ENCODE measurements at regions not wholly inside any gene's neighbourhood (a gene's known extent, or its start where the extent isn't known, plus 50 kb on each side); places are given as distances from the start of the nearest gene placed in this dataset.

DNA sequence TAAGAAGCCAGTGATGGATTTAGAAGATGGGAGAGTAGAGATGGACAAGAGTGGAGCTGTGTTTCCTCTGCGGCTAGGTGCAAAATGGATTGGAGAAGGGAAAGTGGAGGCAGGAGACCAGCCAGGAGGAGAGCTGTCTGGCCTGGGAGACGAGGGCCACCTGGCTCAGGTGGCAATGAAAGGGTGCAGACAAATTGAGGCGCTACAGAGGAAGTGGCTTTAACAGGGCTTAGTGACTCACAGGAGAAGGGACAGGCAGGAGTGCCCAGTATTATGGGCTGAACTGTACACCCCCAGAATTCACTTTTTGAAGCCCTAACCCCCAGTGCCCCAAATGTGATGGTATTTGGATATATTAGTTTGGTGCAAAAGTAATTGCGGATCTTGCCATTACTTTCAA, 65.6 kb upstream of the DUSP5 start:
- WGBS, 2 donors: 67 to 81% methylated on average over 4 of the region's 4 CpGs
- H3K27me3 ChIP-seq (ENCODE audit: control insufficient read depth in 3 of 3, insufficient read depth in 3 of 3, low read length in 2 of 3): peaks cover 0 to 2% (median 0%) of the 10 kb centered on the region in 3 donors
- DNase-seq (no peak), ATAC-seq (ENCODE audit: insufficient read depth, low FRiP score) (no peak)
- TF ChIP-seq, protein P1, sequence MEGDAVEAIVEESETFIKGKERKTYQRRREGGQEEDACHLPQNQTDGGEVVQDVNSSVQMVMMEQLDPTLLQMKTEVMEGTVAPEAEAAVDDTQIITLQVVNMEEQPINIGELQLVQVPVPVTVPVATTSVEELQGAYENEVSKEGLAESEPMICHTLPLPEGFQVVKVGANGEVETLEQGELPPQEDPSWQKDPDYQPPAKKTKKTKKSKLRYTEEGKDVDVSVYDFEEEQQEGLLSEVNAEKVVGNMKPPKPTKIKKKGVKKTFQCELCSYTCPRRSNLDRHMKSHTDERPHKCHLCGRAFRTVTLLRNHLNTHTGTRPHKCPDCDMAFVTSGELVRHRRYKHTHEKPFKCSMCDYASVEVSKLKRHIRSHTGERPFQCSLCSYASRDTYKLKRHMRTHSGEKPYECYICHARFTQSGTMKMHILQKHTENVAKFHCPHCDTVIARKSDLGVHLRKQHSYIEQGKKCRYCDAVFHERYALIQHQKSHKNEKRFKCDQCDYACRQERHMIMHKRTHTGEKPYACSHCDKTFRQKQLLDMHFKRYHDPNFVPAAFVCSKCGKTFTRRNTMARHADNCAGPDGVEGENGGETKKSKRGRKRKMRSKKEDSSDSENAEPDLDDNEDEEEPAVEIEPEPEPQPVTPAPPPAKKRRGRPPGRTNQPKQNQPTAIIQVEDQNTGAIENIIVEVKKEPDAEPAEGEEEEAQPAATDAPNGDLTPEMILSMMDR (IDR thresholded peaks at IDR 0.05; ENCODE audit: control extremely low read depth, extremely low read depth): no peak
- no peak overlapping the region for H3K9ac ChIP-seq (ENCODE audit: insufficient read depth in 1 of 2, low read length in 2 of 2)
- H3K4me3 ChIP-seq: no peak overlapping the region
- H3K9me3 ChIP-seq (ENCODE audit: control insufficient read depth in 4 of 4, insufficient read depth in 3 of 4, low read length in 3 of 4): no peaks in the 10 kb centered on the region
- H3K4me1 ChIP-seq (ENCODE audit: control insufficient read depth in 5 of 5, insufficient read depth in 5 of 5, low read length in 5 of 5): no peaks in the 10 kb centered on the region
- H3K27ac ChIP-seq (ENCODE audit: low read depth in 1 of 2, low read length in 1 of 2): no peak overlapping the region
- no peaks in the 10 kb centered on the region for H3K36me3 ChIP-seq (ENCODE audit: control insufficient read depth in 4 of 4, insufficient read depth in 4 of 4, low read length in 4 of 4)

DNA sequence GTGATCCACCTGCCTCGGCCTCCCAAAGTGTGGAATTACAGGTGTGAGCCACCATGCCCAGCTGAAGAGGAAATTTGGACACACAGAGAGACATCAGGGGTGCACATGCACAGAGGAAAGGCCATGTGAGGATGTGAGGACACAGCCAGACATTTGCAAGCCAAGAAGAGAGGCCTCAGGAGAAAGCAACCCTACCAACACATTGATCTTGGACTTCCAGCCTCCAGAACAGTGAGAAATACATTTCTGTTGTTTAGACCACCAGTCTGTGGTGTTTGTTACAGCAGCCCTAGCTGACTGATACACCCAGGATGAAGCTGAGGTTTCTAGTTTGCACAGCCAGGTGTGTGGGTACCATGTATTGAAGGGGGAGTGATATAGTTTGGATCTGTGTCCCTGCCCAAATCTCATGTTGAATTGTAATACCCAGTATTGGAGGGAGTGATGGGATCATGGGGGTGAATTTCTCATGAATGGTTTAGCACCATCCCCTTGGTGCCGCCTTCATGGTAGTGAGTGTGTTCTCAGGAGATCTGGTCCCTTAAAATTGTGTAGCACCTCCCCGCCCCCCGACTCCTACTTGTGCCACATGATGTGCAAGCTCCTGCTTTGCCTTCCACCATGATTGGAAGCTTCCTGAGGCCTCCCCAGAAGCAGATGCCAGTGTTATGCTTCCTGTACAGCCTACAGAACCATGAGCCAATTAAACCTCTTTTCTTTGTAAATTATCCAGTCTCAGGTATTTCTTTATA, 64.7 kb upstream of the DUSP5 start:
- ATAC-seq (ENCODE audit: insufficient read depth, low FRiP score) (no peak), DNase-seq (no peak)
- H3K27ac ChIP-seq (ENCODE audit: low read depth in 1 of 2, low read length in 1 of 2): no peak overlapping the region
- TF ChIP-seq, protein P1 (IDR thresholded peaks at IDR 0.05; ENCODE audit: control extremely low read depth, extremely low read depth): no peak
- H3K9ac ChIP-seq (ENCODE audit: insufficient read depth in 1 of 2, low read length in 2 of 2): no peak overlapping the region
- H3K9me3 ChIP-seq (ENCODE audit: control insufficient read depth in 4 of 4, insufficient read depth in 3 of 4, low read length in 3 of 4): no peaks in the 10 kb centered on the region
- H3K36me3 ChIP-seq (ENCODE audit: control insufficient read depth in 4 of 4, insufficient read depth in 4 of 4, low read length in 4 of 4): no peaks in the 10 kb centered on the region
- H3K4me1 ChIP-seq (ENCODE audit: control insufficient read depth in 5 of 5, insufficient read depth in 5 of 5, low read length in 5 of 5): no peaks in the 10 kb centered on the region
- H3K27me3 ChIP-seq (ENCODE audit: control insufficient read depth in 3 of 3, insufficient read depth in 3 of 3, low read length in 2 of 3): peaks cover 0 to 2% (median 0%) of the 10 kb centered on the region in 3 donors
- 95% methylated on average over 4 of the region's 4 CpGs for WGBS, 2 donors
- H3K4me3 ChIP-seq: no peak overlapping the region

DNA sequence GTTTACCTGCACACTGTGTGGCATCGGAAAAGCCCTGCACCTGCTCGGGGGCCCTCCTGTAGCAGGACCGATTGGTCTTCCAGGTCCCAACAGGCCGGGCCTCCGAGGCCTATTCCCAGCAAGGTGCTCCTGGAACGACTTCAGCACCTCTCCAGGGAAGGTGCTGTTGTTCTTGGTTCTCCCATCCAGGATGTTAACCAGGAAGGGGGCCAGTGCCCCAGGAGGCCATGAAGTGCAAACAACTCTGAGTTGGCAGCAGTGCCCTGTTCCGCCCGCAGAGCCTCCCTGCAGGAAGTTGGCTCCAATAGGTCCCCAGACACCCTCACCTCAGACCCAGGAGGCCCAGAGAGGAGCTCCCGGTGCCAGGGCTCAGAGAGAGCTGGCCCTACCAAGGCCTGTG, 64.0 kb upstream of the DUSP5 start:
- no peak for DNase-seq
- H3K9me3 ChIP-seq (ENCODE audit: control insufficient read depth in 4 of 4, insufficient read depth in 3 of 4, low read length in 3 of 4): no peaks in the 10 kb centered on the region
- no peaks in the 10 kb centered on the region for H3K36me3 ChIP-seq (ENCODE audit: control insufficient read depth in 4 of 4, insufficient read depth in 4 of 4, low read length in 4 of 4)
- H3K4me1 ChIP-seq (ENCODE audit: control insufficient read depth in 5 of 5, insufficient read depth in 5 of 5, low read length in 5 of 5): no peaks in the 10 kb centered on the region
- H3K9ac ChIP-seq (ENCODE audit: insufficient read depth in 1 of 2, low read length in 2 of 2): no peak overlapping the region
- no peak overlapping the region for H3K4me3 ChIP-seq
- H3K27me3 ChIP-seq (ENCODE audit: control insufficient read depth in 3 of 3, insufficient read depth in 3 of 3, low read length in 2 of 3): peaks cover 0 to 2% (median 0%) of the 10 kb centered on the region in 3 donors
- 79 to 88% methylated on average over 9 of the region's 9 CpGs for WGBS, 2 donors
- no peak overlapping the region for H3K27ac ChIP-seq (ENCODE audit: low read depth in 1 of 2, low read length in 1 of 2)
- ATAC-seq (ENCODE audit: insufficient read depth, low FRiP score): no peak
- TF ChIP-seq, protein P1 (IDR thresholded peaks at IDR 0.05; ENCODE audit: control extremely low read depth, extremely low read depth): no peak
